ENCODE measurements at regions not wholly inside any gene's neighbourhood (a gene's known extent, or its start where the extent isn't known, plus 50 kb on each side); places are given as distances from the start of the nearest gene placed in this dataset.

GRCh38 chr6:141531040-141531439 is 601.7 kb upstream of the GJE1 start:
- intact Hi-C loops (cut with micrococcal nuclease): no loop called here
- CTCF ChIA-PET (ENCODE audit: low intra/inter-chr PET ratio): no interaction called here
- no peaks in the 10 kb centered on the region for H3K9me3 ChIP-seq (replicated peaks; ENCODE audit: control insufficient read depth, insufficient read depth, low read depth, low read length)

More at GRCh38 chr6:141531040-141531439, 601.7 kb upstream of the GJE1 start:
- POLR2A ChIA-PET: interaction anchor here (0.5 kb wide), 1 partner anchor 1186 kb away, joined by 3 read pairs; no protein-coding TSS in a partner anchor
- no peak overlapping the region for H3K4me3 ChIP-seq
- H3K79me2 ChIP-seq (ENCODE audit: control insufficient read depth, insufficient read depth, low read length): no peaks in the 10 kb centered on the region
- BruUV-seq (replicated peaks): no TSS peak
- H3K9me1 ChIP-seq (ENCODE audit: control insufficient read depth, insufficient read depth, low read length): no peaks in the 10 kb centered on the region
- no peaks in the 10 kb centered on the region for H3K27me3 ChIP-seq (ENCODE audit: control insufficient read depth in 2 of 2, insufficient read depth in 2 of 2, low read length in 2 of 2)
- FAIRE-seq (no peak), ATAC-seq (no peak), DNase-seq (ENCODE audit: extremely low read depth in 1 of 4, low spot score in 3 of 4) (no peak)
- TF ChIP-seq ATF7 (IDR thresholded peaks at IDR 0.05) (no peak), ZNF347 (CRISPR knock-in tag; IDR thresholded peaks at IDR 0.05; ENCODE audit: low read depth) (no peak), HLTF (IDR thresholded peaks at IDR 0.05) (no peak), BMI1 (IDR thresholded peaks at IDR 0.05; ENCODE audit: low read length) (no peak), ZNF316 (IDR thresholded peaks at IDR 0.05) (no peak), IRF9 (tag; IDR thresholded peaks at IDR 0.05) (no peak), CTCF (IDR thresholded peaks at IDR 0.05 in 2 of 3, conservative IDR thresholded peaks at IDR 0.05 in 1 of 3; ENCODE audit: insufficient read depth in 2 of 3, low read depth in 1 of 3, low read length in 3 of 3) (no peak), MCM7 (IDR thresholded peaks at IDR 0.05) (no peak), JUNB (CRISPR knock-in tag; conservative IDR thresholded peaks at IDR 0.05) (no peak), KLF6 (CRISPR knock-in tag; IDR thresholded peaks at IDR 0.05; ENCODE audit: borderline replicate concordance) (no peak), SRSF1 (IDR thresholded peaks at IDR 0.05; ENCODE audit: low read depth, low read length) (no peak), ZNF175 (CRISPR knock-in tag; IDR thresholded peaks at IDR 0.05; ENCODE audit: low read depth) (no peak), RBM39 (optimal IDR thresholded peaks at IDR 0.05; ENCODE audit: low read depth, low read length) (no peak), MTA1 (IDR thresholded peaks at IDR 0.05; ENCODE audit: borderline replicate concordance) (no peak)
- H3K4me1 ChIP-seq (replicated peaks in 1 of 2; ENCODE audit: control insufficient read depth in 2 of 2, insufficient read depth in 2 of 2, low read length in 2 of 2): no peaks in the 10 kb centered on the region
- in situ Hi-C loops (cut with MboI): no loop called here
- no peaks in the 10 kb centered on the region for H3K36me3 ChIP-seq (ENCODE audit: control insufficient read depth, insufficient read depth, low read length)
- 5% methylated on average over 5 of the region's 5 CpGs for WGBS (ENCODE audit: insufficient coverage, low coverage, missing lambda C conversion rate)
- no peak overlapping the region for H3K4me2 ChIP-seq (ENCODE audit: insufficient read depth, low read length)
- H3K27ac ChIP-seq (ENCODE audit: extremely low read depth, low read depth, low read length): no peak overlapping the region
- H3K9ac ChIP-seq (ENCODE audit: insufficient read depth in 1 of 2, low read depth in 2 of 2, low read length in 2 of 2): no peak overlapping the region
- H2AFZ ChIP-seq (ENCODE audit: low read depth, low read length): no peak overlapping the region
- no peaks in the 10 kb centered on the region for H4K20me1 ChIP-seq (replicated peaks; ENCODE audit: control insufficient read depth, insufficient read depth, low read length)

All from K562 (cell line).